Putamen (tissue), 1 donor: ENCODE measurements at regions not wholly inside any gene's neighbourhood (a gene's known extent, or its start where the extent isn't known, plus 50 kb on each side); places are given as distances from the start of the nearest gene placed in this dataset.
"Not testable (repeated sequence)": the region's sequence is repeated elsewhere in the genome, so short reads cannot be mapped to it uniquely, and the experiment has no call there.

Experiments
- DNase-seq: peaks from one replicate; pipeline ENCODE4 v3.0.0-alpha.2; 2016; ENCODE audit warnings: low spot score

DNA sequence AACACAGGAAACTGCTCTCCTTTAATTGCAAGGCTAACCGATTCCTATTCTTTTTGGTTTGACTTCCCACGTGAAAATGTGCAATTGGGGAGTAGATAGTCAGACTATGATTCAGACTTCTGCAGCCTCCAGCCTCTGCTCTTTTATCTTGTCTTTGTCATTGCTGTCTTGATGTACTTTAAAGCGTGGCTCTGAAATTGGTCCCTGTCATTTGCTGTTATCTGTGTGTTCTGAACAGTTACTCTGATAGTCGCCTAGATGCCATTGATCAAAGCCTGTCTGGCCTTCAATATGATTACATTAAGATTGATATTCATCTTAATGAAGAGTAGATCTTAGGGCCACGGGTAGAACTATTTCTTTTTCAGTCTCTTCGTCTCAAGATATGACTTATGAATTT lies 799.2 kb downstream of the REEP3 start:
- no peak for DNase-seq

DNA sequence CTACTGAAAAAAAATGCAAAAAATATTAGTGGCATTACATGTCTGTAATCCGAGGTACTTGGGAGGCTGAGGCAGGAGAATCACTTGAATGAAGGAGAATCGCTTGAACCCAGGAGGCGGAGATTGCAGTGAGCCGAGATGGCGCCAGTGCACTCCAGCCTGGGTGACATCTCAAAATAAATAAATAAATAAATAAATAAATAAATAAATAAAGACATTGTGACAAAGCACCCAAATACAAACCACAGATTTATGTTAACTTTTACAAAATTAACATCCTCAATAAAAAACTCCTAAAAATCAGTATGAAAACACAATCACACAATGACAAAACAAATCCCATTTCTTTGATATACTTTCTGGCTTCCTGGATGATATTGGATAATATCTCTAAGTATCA lies 808.3 kb downstream of the REEP3 start:
- DNase-seq, result no peak

DNA sequence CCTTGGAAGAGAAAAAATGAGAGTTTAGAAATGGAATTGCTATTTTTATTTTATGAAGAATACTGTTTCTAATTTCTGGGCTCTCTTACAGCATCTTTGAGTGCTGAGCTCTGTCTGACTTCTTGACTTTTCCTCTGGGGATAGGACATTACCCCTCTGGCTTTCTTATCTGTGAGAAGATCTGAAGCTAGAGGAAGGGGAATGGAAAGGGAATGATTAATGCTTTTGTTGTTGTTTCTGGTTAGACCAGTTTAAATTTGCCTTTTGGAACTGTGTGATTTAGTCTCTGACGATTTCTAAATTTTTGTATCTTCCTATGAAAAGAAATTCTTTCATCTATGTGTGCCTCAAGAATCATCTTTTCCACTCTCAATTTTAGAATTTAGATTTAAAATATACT lies 811.4 kb downstream of the REEP3 start:
- DNase-seq, result no peak

GRCh38 chr10:64334084-64334483 lies 812.9 kb downstream of the REEP3 start:
- no peak for DNase-seq

- DNase-seq, result peak; percentile 34
Measured at GRCh38 chr10:64344211-64344610, 823.0 kb downstream of the REEP3 start.

GRCh38 chr10:64345856-64346255 lies 824.7 kb downstream of the REEP3 start:
- no peak for DNase-seq

DNA sequence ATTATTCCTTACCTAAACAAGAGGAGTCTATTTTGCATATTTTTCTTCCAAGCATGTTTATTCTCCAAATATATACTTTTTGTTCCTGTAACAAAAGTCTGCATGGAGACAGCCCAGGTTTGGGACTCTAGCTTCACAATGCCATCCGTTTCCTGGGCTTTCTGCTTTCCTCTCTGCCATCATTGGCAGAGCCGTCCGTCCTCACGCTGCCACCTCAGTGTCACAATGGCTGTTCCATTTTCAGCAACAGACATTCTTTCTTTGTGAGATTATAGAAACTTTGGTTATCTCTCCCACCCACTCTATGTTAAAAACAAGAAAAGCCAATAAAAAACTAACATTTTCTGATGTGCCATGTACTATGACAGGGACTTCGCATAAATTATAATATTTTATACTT lies 825.2 kb downstream of the REEP3 start:
- DNase-seq, result peak; percentile 32

GRCh38 chr10:64350665-64351064 lies 829.5 kb downstream of the REEP3 start:
- DNase-seq, result peak; percentile 41

DNA sequence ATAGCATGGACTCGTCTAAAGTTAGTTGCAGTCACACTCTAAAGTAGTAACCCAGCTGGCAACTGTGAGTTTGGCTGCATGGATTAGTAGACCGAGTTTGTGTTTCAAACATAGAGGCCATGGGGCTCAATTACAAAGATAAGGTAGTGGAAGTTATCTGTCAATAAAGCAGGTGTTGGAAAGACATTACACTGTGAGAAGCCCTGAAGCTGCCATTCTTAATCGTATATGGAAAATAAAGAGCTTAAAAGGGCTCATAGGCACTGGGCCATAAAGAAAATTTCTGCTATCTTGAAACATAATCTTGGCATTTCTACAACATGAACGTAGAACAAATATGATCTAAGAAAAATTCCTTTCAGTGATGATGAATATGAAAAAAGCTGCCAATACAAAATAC lies 837.7 kb downstream of the REEP3 start:
- no peak for DNase-seq

DNA sequence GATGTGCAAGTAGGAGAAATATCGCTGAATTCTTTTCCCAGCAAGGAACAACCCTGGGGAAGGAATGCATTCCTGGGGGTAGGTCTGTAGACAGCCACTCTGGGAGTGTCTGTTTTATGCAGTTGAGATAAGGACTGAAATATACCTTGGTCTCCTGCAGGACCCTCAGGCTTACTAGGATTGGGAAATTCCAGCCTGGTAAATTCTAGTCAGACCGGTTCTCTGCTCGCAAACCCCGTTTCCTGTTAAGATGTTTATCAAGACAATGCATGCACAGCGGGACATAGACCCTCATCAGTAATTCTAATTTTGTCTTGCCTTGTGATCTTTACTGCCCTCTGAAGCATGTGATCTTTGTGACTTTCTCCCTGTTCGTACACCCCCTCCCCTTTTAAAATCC lies 839.0 kb downstream of the REEP3 start:
- DNase-seq, result not testable (repeated sequence)

GRCh38 chr10:64363687-64364086 lies 842.5 kb downstream of the REEP3 start:
- DNase-seq, result no peak

GRCh38 chr10:64365663-64366062 lies 844.5 kb downstream of the REEP3 start:
- no peak for DNase-seq

- no peak for DNase-seq
Measured at GRCh38 chr10:64368298-64368697, 847.1 kb downstream of the REEP3 start.

DNA sequence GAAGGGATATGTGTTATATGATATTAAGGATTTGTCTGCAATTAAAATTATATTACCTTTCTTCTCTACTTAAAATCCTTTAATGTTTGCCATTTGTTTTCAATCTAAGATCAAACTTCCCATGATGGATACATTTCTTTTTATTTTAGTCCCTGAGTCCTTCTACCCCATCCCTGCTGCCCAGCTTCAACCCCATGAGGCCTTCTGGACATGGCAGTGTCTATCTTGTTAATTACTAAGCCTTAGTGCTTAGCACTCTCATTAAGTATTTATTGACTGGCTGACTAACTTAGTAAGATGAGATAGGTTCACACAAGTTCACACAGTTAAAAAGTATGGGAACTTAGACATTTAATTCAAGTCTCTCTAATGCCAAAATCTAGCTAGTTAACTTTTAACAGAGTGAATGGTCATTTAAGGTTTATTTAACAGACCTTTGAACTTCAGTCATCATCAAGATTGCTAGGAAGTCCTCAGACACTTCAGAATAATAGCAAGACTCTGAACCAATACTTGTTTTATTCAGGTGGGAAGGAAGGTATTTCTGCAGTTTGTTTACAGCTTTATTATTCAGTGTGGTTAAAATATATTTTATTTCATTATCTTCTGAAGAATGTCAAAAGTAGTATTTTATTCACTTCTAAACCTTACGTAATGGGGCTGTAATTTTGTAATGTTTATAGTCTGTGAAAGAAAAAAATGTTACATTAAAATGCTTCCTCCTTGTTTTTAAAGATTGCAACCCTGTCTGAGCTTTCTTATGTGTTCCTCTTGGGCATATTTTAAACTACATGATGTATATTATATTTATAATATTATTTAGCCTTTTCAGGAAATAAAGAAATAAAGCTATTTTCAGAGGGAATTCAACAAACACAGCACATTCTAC lies 848.9 kb downstream of the REEP3 start:
- DNase-seq, result no peak

- no peak for DNase-seq
Measured at GRCh38 chr10:64374346-64374745, 853.1 kb downstream of the REEP3 start.

GRCh38 chr10:64376167-64376566 lies 855.0 kb downstream of the REEP3 start:
- DNase-seq, result no peak

GRCh38 chr10:64379898-64380297 lies 858.7 kb downstream of the REEP3 start:
- no peak for DNase-seq

- no peak for DNase-seq
Measured at GRCh38 chr10:64385355-64385754, 864.2 kb downstream of the REEP3 start.

- DNase-seq, result no peak
Measured at GRCh38 chr10:64394744-64395143, 873.5 kb downstream of the REEP3 start.

DNA sequence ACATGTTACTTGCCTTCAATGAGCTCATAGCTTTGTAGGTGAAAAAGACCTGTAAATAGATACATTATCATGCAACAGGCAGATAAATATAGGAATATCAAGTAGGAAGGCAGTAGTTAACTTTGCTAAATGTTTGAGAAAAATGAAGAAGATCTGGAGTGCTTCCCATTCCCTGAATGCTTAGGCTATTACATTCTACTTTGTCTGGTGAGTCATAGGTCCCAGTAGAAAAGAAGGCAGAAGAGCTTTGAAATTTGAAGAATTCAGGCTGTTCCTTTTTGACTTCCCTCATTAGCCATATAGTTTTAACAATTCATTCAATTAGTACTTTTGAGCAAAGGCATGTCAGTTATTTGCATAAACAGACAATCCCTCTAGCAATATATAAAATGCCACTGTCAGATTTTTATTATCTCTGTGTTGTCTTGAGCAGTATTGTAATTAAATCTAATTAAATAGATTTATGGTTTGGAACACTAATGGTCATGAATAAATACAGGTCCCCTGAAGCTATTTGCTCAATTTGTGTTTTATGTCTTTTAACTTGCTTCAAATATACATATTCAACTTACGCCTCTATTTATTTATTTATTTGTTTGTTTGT lies 875.0 kb downstream of the REEP3 start:
- no peak for DNase-seq

- DNase-seq, result no peak
Measured at GRCh38 chr10:64397125-64397524, 875.9 kb downstream of the REEP3 start.

GRCh38 chr10:64408391-64409183 lies 887.4 kb downstream of the REEP3 start:
- no peak for DNase-seq

GRCh38 chr10:64409349-64409748 lies 888.1 kb downstream of the REEP3 start:
- no peak for DNase-seq
